ENCODE measurements at regions not wholly inside any gene's neighbourhood (a gene's known extent, or its start where the extent isn't known, plus 50 kb on each side); places are given as distances from the start of the nearest gene placed in this dataset.

DNA sequence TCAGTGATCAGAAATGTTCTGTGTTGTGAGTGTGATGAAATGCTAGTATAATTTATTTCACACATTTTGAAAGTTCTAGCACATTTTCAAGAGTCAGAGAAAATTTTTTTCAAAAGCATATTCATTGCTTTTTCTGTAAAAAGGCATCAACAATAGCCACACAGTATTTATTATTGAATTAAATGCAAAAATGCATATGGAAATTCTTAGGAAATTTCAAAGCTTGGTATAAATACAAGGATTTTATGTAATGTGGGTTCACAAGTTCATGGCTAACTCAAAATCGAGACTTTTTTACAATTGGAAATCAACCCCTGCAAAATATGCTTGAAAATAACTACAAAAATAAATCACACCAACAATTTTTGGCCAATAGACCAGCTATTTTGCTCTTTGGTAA is 302.0 kb upstream of the ECI2 start:
- TF ChIP-seq EZH2phosphoT487 (IDR thresholded peaks at IDR 0.05; ENCODE audit: insufficient read depth, low read depth) (no peak), EZH2 (IDR thresholded peaks at IDR 0.05; ENCODE audit: insufficient read depth, poor library complexity, severe bottlenecking) (no peak)

All from GM23248 (cell line).